SH-SY5Y (cell line): ENCODE measurements at regions not wholly inside any gene's neighbourhood (a gene's known extent, or its start where the extent isn't known, plus 50 kb on each side); places are given as distances from the start of the nearest gene placed in this dataset.

Experiments used
- GATA2 ChIP-seq: IDR thresholded peaks from 2 replicates; pipeline ENCODE4 v1.6.1; 2011; ENCODE audit warnings: mild to moderate bottlenecking, low read depth, low read length
- GATA3 ChIP-seq: IDR thresholded peaks from 2 replicates; pipeline ENCODE4 v1.6.1; 2011; ENCODE audit warnings: low read depth, mild to moderate bottlenecking, low read length, moderate library complexity

- no peak for TF ChIP-seq GATA3
- TF ChIP-seq GATA2, result no peak
These were observed 227.9 kb upstream of the SPRED2 start for GRCh38 chr2:65660340-65660739.
